Right ventricle myocardium superior (tissue), 1 donor: ENCODE measurements at regions not wholly inside any gene's neighbourhood (a gene's known extent, or its start where the extent isn't known, plus 50 kb on each side); places are given as distances from the start of the nearest gene placed in this dataset.
"Not testable (repeated sequence)": the region's sequence is repeated elsewhere in the genome, so short reads cannot be mapped to it uniquely, and the experiment has no call there.

ENCODE experiments used
- ATAC-seq: fragments of 200-7000 bp; cut with Tn5 transposase; one replicate; pipeline ENCODE4 v1.9.1; 2020; ENCODE audit warnings: mild to moderate bottlenecking; ENCODE audit not compliant: poor library complexity
- DNase-seq: peaks from one replicate; pipeline ENCODE4 v3.0.0-alpha.2; 2020
- intact Hi-C: fragments of 100-400 bp; cut with DNase I; formaldehyde crosslinking; loops from one replicate; pipeline ENCODE4 v1.11.2; 2022
- donor health status: DM: no; HTN: yes; CAD: no; lungs with severe emphysema.

DNA sequence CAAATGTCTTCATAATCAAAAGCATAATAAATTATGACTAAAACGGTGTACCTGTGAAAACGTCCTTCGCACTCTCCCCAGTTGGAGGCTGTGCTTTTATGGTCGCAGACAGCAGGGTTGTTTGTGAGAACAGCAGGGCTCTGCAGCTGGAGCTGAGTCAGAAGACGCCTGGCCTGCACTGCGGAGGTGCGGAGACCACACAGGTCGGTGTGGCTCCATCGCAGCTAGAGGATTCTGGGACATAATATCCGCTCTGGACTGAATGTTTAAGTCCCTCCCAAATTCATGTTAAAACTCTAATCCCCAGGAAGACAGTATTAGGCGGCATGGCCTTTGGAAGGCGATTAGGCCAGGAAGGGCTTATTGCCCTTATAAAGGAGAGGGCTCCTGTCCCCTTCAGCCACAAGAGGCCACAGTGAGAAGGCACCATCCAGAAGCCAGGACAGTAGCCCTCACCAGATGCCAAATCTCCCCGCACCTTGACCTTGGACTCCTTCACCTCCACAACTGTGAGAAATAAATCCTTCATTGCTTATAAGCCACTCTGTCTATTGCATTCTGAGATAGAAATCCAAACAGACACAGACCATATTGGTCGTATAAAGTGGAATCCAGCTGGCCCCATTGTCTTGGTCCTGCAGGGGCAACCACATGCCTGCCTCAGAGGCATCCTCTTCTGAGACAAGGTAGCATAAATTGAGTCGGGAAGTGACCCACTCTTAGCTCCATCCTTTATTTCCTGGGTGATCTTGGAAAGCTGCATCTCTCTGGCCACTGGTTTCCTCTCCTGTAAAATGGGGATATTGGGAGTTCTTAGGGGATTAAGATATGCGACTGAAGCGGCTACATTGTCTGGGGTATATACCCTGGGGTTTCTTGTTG is 749.7 kb upstream of the TPTE start:
- intact Hi-C loops, DNase-seq, ATAC-seq: not testable (repeated sequence)

GRCh38 chr21:9772348-9772672 is 749.1 kb upstream of the TPTE start:
- DNase-seq (no peak), ATAC-seq (no peak)
- intact Hi-C loops, result no loop called here

GRCh38 chr21:9772877-9773420 is 748.4 kb upstream of the TPTE start:
- intact Hi-C loops, ATAC-seq, DNase-seq: not testable (repeated sequence)

GRCh38 chr21:9774347-9774746 is 747.0 kb upstream of the TPTE start:
- DNase-seq, result no peak

GRCh38 chr21:9774901-9775593 is 746.3 kb upstream of the TPTE start:
- ATAC-seq, intact Hi-C loops, DNase-seq: not testable (repeated sequence)

More at GRCh38 chr21:9774347-9774746, 747.0 kb upstream of the TPTE start:
- intact Hi-C loops, result no loop called here
- no peak for ATAC-seq

DNA sequence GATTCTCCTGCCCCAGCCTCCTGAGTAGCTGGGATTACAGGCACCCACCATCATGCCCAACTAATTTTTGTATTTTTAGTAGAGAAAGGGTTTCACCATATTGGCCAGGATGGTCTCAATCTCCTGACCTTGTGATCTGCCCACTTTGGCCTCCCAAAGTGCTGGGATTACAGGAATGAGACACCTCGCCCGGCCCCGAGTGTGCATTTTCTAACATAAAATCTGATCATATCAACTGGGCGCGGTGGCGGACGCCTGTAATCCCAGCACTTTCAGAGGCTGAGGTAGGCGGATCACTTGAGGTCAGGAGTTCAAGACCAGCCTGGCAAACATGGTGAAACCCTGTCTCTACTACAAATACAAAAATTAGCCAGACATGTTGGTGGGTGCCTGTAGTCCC is 745.5 kb upstream of the TPTE start:
- DNase-seq, ATAC-seq, intact Hi-C loops: not testable (repeated sequence)

- ATAC-seq, intact Hi-C loops, DNase-seq: not testable (repeated sequence)
Observed at GRCh38 chr21:9776286-9777020, 744.9 kb upstream of the TPTE start.

GRCh38 chr21:9778541-9778940 is 742.8 kb upstream of the TPTE start:
- intact Hi-C loops, ATAC-seq, DNase-seq: not testable (repeated sequence)

DNA sequence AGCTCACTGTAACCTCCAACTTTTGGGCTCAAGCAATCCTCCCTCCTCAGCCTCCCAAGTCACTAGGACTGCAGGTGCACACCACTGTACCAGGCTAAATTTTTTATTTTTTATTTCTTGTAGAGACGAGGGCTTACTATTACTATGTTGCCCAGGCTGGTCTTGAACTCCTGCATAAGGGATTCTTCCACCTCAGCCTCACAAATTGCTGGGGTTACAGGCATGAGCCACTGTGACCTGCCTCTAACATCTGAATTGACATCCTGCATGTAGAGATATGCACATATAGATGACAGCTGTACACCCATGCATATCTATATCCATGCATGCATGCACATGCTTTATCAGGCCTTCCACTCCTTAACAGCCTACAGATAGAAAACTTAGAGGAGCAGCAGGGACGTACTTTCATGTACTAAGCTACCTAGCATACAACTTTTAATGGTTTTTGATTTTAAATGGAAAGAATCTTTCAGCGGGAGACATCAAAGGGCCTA is 740.9 kb upstream of the TPTE start:
- DNase-seq, result no peak
- intact Hi-C loops, result no loop called here
- no peak for ATAC-seq

DNA sequence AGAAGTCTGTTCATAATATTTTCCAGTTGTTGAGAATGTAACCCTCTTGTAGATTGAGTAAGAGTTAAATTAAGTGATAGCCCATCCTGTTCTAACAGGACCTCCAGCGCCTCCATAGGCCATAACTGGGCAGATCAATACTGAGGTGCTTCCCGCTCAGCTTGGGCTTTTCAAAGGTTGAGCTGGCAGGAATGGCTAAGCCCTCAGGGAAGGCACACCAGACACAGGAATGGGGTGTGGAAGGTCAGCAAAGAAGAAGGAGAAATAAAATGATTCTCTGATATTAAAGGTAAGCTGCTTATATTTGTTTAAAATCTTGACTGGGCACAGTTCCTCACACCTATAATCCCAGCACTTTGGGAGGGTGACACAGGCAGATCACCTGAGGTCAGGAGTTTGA is 737.8 kb upstream of the TPTE start:
- intact Hi-C loops, DNase-seq, ATAC-seq: not testable (repeated sequence)

GRCh38 chr21:9784201-9784600 is 737.2 kb upstream of the TPTE start:
- DNase-seq, ATAC-seq, intact Hi-C loops: not testable (repeated sequence)

DNA sequence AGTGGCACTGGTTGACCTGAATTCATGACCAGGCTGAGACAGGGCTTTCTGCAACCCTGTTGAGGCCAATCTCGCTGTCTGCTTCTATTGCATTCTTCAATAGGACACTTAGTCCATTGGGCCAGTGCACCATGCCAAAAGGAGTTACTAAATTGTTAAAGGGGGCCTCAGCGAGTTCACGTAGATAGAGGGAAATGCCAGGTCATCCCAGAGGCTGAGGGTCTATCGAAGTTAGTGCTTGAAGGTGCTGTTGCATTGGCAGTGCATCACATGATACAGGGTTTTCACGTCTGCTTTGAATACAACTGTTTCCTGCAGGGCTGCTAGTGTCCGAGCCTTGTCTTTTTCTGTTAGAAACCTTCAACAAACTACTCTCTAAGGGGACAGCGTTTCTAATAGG is 735.3 kb upstream of the TPTE start:
- intact Hi-C loops, ATAC-seq: not testable (repeated sequence)

DNA sequence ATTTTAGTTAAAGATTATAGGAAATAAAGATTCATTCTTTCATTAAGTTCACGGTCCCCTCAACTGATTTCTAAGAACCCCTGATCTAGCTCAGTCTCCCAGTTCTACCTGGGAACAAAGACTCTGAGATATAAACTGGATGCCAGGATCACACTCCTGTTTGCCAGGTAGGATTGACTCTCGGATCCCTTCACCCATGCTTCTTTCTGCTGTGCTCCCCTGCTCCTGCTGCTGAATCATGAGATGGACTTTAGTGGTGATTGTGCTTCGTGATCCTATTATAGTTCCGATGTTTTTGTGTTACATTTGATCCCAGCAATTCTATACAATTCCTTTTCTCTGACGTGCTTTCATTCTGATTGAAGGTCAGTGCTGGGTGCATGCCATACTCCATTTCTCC is 733.1 kb upstream of the TPTE start:
- intact Hi-C loops, ATAC-seq, DNase-seq: not testable (repeated sequence)

More for the DNA sequence above, 735.3 kb upstream of the TPTE start:
- not testable (repeated sequence) for DNase-seq

DNA sequence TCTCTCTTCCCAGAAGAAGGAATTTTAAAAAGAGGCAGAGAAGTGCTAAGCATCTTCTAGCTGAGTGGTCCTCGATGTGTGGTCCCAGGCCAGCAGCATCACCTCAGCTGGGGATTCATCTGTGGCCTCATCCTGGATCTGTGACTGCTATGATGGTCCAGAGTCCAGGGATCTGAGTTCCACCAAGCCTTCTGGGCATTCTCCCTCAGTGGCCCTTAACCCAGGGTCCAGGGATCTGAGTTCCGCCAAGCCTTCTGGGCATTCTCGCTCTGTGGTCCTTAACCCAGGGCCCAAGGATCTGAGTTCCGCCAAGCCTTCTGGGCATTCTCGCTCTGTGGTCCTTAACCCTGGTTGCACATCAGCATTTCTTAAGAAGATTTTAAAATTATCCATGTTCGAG is 731.0 kb upstream of the TPTE start:
- DNase-seq, intact Hi-C loops, ATAC-seq: not testable (repeated sequence)

GRCh38 chr21:9791453-9791852 is 729.9 kb upstream of the TPTE start:
- intact Hi-C loops, ATAC-seq, DNase-seq: not testable (repeated sequence)

DNA sequence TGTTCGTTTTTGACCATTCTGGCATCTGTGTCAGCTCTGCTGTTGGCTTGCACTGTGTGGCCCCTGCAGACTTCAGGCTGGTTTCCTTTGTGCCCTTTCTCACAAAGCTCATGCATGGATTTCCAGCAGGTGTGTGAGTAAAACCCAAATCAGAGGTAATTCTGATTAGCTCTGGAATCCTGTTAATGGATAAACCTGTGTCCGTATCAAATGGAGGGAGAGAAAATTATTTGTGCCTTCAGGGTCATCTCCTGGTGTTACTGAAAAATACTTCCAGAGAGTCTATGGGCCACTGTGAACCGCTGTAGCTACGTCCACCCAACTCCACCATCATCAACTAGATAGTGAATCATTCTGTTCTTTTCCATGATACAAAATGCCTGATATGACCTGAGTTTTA is 726.1 kb upstream of the TPTE start:
- DNase-seq, intact Hi-C loops, ATAC-seq: not testable (repeated sequence)

DNA sequence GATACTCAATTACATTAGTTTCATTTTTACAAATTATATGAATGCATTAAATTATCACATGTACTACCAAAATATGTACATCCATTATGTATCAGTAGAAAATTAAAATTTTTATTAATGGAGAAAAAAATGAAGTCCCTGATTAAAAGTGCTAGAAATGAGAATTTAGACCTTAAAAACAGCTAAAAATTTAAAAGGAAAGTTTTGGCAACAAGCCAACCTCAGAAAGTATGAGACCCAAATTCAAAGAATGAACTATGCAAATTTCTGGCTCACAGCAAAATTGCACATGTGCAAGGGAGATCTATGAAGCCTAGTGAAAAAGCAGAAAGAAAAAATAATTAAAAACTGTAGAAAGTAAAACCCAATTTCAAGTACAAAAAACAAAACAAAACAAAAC is 725.1 kb upstream of the TPTE start:
- ATAC-seq, intact Hi-C loops, DNase-seq: not testable (repeated sequence)

- DNase-seq, ATAC-seq, intact Hi-C loops: not testable (repeated sequence)
Observed at GRCh38 chr21:9807675-9808074, 713.7 kb upstream of the TPTE start.
